ENCODE measurements at regions not wholly inside any gene's neighbourhood (a gene's known extent, or its start where the extent isn't known, plus 50 kb on each side); places are given as distances from the start of the nearest gene placed in this dataset.

DNA sequence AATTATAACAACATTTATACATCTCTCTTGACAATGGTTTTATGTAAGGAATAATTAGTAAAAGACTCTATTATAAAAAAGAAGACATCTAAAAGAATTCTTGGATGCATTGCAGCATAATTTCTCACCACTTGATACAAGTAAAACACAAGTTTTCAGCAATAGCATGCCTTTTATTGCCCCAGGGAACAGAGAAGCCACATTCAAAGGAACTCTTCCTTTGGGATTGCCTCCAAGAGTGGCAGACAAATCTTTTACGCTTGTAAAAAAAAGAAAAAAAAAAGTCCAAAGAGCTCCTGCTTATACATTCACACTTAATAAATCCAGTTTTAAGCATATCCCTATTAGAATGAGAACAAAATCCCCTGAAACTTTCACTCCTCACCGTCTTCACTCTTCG is 2357.8 kb upstream of the PCDH20 start:
- TF ChIP-seq, protein P1, sequence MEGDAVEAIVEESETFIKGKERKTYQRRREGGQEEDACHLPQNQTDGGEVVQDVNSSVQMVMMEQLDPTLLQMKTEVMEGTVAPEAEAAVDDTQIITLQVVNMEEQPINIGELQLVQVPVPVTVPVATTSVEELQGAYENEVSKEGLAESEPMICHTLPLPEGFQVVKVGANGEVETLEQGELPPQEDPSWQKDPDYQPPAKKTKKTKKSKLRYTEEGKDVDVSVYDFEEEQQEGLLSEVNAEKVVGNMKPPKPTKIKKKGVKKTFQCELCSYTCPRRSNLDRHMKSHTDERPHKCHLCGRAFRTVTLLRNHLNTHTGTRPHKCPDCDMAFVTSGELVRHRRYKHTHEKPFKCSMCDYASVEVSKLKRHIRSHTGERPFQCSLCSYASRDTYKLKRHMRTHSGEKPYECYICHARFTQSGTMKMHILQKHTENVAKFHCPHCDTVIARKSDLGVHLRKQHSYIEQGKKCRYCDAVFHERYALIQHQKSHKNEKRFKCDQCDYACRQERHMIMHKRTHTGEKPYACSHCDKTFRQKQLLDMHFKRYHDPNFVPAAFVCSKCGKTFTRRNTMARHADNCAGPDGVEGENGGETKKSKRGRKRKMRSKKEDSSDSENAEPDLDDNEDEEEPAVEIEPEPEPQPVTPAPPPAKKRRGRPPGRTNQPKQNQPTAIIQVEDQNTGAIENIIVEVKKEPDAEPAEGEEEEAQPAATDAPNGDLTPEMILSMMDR (IDR thresholded peaks at IDR 0.05; ENCODE audit: poor library complexity) = no peak
- TF ChIP-seq EZH2 (IDR thresholded peaks at IDR 0.05; ENCODE audit: borderline replicate concordance) = no peak

All from hepatocyte (in vitro differentiated cells).